Tibial nerve (tissue), 4 donors: ENCODE measurements at regions not wholly inside any gene's neighbourhood (a gene's known extent, or its start where the extent isn't known, plus 50 kb on each side); places are given as distances from the start of the nearest gene placed in this dataset.

Experiments
- DNase-seq, 2 donors: peaks; one replicate each; pipeline ENCODE4 v3.0.0-alpha.2; 2019; ENCODE audit warnings: low spot score in 2 of 2
- H3K27ac ChIP-seq, 4 donors: fragments of 200-600 bp; sonication (generic) in 3 of 4; one replicate each; pipeline ENCODE4 v1.5.1; 2017 to 2019; ENCODE audit warnings: mild to moderate bottlenecking in 1 of 4
- H3K27me3 ChIP-seq, 2 donors: fragments of 200-600 bp; sonication (generic) in 1 of 2; one replicate each; pipeline versions ENCODE4 v1.5.1 to v1.6.0; 2017 to 2019
- H3K36me3 ChIP-seq, 3 donors: fragments of 200-600 bp; sonication (generic); one replicate each; pipeline ENCODE4 v1.5.1; 2018 to 2019
- H3K4me1 ChIP-seq, 4 donors: fragments of 200-600 bp; sonication (generic) in 3 of 4; one replicate each; pipeline ENCODE4 v1.5.1; 2017 to 2019
- H3K4me3 ChIP-seq, 4 donors: fragments of 200-600 bp; sonication (generic) in 3 of 4; one replicate each; pipeline ENCODE4 v1.5.1; 2017 to 2019; ENCODE audit warnings: mild to moderate bottlenecking in 1 of 4, moderate library complexity in 1 of 4
- H3K9me3 ChIP-seq, 4 donors: fragments of 200-600 bp; sonication (generic) in 3 of 4; one replicate each; pipeline ENCODE4 v1.5.1; 2017 to 2019
- CTCF ChIP-seq, 5 experiments: fragments of 200-600 bp in 3 of 5; fragments of 450-650 bp in 2 of 5; sonication (generic) in 3 of 5; IDR thresholded peaks; one replicate each; pipeline ENCODE4 v1.5.1; 2016 to 2019; ENCODE audit warnings: antibody characterized with exemption in 5 of 5, mild to moderate bottlenecking in 3 of 5, moderate library complexity in 2 of 5
- EP300 ChIP-seq, 2 donors: sonication (generic); formaldehyde crosslinking; IDR thresholded peaks; one replicate each; pipeline ENCODE4 v1.6.1; 2017; ENCODE audit warnings: antibody characterized with exemption in 2 of 2, mild to moderate bottlenecking in 1 of 2
- POLR2A ChIP-seq, 2 donors: fragments of 450-650 bp; IDR thresholded peaks; one replicate each; pipeline ENCODE4 v1.6.1; 2017; ENCODE audit warnings: antibody characterized with exemption in 2 of 2, mild to moderate bottlenecking in 2 of 2, moderate library complexity in 2 of 2
- WGBS, 2 donors: methylation state at CpG; one replicate each; pipeline ENCODE4 v1.1.5; 2018; 5-methylcytosine and 5-hydroxymethylcytosine counted together

DNA sequence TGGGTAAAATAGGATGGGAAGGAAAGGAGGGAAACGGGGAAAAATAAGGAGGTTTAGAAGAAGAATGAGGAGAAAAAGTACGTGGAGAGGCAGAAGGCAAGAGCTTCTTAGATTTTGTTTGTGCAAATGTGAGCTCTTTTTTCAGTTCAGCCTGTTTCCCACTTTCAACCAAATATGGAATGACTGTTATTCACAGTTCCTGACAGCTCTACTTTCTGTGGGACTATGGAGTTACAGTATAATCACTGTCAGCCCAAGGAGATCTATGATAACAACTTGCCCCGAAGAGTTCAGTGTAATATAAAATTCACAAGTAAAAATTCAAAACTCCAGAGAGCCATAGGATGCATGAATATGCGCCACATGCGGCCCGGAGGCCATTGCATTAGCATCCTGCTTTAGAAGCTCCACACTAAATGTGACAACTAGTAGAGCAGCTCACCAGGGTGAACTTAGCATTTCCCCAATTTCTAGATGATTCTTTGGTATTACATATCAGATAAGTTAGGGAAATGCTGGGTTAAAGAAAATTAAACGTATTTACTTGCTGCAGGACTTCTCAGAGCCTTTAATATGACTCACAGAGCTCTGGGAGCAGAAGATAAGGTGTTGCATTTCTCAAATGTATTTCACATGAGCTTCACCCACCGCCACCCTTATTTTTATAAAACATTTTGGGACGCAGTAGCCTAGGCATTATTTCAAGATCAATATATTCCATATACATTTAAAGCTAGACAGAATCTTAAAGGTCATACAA is 234.6 kb downstream of the EBLN2 start:
- Histone ChIP-seq H3K27me3 (peaks cover 0 to 5% of the 10 kb centered on the region in 2 donors), H3K27ac (no peak overlapping the region), H3K4me1 (no peaks in the 10 kb centered on the region), H3K4me3 (no peak overlapping the region), H3K36me3 (no peaks in the 10 kb centered on the region), H3K9me3 (no peaks in the 10 kb centered on the region)
- DNase-seq = no peak
- TF ChIP-seq EP300 (IDR thresholded peaks at IDR 0.05) = no peak
- TF ChIP-seq CTCF (IDR thresholded peaks at IDR 0.05) = no peak
- no peak for TF ChIP-seq POLR2A (IDR thresholded peaks at IDR 0.05)
- 69 to 77% methylated on average over 9 of the region's 9 CpGs for WGBS, 2 donors

- 68 to 76% methylated on average over 5 of the region's 5 CpGs for WGBS, 2 donors
- DNase-seq = no peak
- TF ChIP-seq POLR2A (IDR thresholded peaks at IDR 0.05) (no peak), EP300 (IDR thresholded peaks at IDR 0.05) (no peak), CTCF (IDR thresholded peaks at IDR 0.05) (no peak)
- Histone ChIP-seq H3K4me1 (no peaks in the 10 kb centered on the region), H3K9me3 (no peaks in the 10 kb centered on the region), H3K36me3 (no peaks in the 10 kb centered on the region), H3K4me3 (no peak overlapping the region), H3K27me3 (peaks cover 0 to 2% of the 10 kb centered on the region in 2 donors), H3K27ac (no peak overlapping the region)
Measured at GRCh38 chr3:73296859-73297258, 235.4 kb downstream of the EBLN2 start.

- Histone ChIP-seq H3K27ac (no peak overlapping the region), H3K9me3 (no peaks in the 10 kb centered on the region), H3K4me1 (no peaks in the 10 kb centered on the region), H3K4me3 (no peak overlapping the region), H3K27me3 (no peaks in the 10 kb centered on the region), H3K36me3 (no peaks in the 10 kb centered on the region)
- no peak for TF ChIP-seq POLR2A (IDR thresholded peaks at IDR 0.05)
- no peak for TF ChIP-seq EP300 (IDR thresholded peaks at IDR 0.05)
- TF ChIP-seq CTCF (IDR thresholded peaks at IDR 0.05) = no peak
- no peak for DNase-seq
- WGBS, 2 donors = 76 to 77% methylated on average over 11 of the region's 11 CpGs
Measured at GRCh38 chr3:73298243-73299183, 237.1 kb downstream of the EBLN2 start.

DNA sequence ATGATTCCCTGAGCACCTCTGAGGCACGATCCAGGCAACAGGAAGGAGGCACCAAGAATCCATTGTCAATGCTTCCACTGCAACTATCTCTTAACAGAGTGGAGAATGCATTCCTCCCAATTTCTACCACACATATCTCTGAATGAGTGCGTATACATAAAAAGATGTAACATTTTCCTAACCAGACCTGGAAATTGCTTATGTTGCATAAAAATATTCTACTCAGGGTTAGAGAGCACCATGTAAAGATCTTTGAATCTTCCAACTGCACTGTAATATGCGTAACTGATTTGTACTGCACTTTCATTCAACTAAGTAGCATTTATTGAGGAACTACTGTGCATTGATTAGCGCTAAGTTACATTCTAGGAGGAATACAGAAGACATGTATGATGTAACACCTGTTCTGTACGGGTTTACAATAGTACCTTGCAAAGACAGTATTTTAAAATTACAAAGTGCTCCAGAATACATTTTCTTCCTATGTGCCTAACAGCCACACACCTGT is 237.8 kb downstream of the EBLN2 start:
- H3K36me3 ChIP-seq = no peaks in the 10 kb centered on the region
- H3K4me3 ChIP-seq = no peak overlapping the region
- no peak overlapping the region for H3K27ac ChIP-seq
- WGBS, 2 donors = 82 to 90% methylated on average over 5 of the region's 5 CpGs
- H3K4me1 ChIP-seq = no peaks in the 10 kb centered on the region
- no peaks in the 10 kb centered on the region for H3K9me3 ChIP-seq
- no peaks in the 10 kb centered on the region for H3K27me3 ChIP-seq
- no peak for DNase-seq
- TF ChIP-seq EP300 (IDR thresholded peaks at IDR 0.05) (no peak), POLR2A (IDR thresholded peaks at IDR 0.05) (no peak), CTCF (IDR thresholded peaks at IDR 0.05) (no peak)
